Inferior parietal cortex (tissue), 1 donor: ENCODE measurements at regions not wholly inside any gene's neighbourhood (a gene's known extent, or its start where the extent isn't known, plus 50 kb on each side); places are given as distances from the start of the nearest gene placed in this dataset.

Experiments used
- DNase-seq: peaks from one replicate; pipeline ENCODE4 v3.0.0-alpha.2; 2016; ENCODE audit errors: extremely low spot score

GRCh38 chr3:64945171-64945729 lies 257.4 kb upstream of the ADAMTS9 start:
- DNase-seq = no peak

GRCh38 chr3:64943866-64944265 lies 256.1 kb upstream of the ADAMTS9 start:
- no peak for DNase-seq

- no peak for DNase-seq
Measured at GRCh38 chr3:64940596-64941348, 253.0 kb upstream of the ADAMTS9 start.

GRCh38 chr3:64939747-64940450 lies 252.1 kb upstream of the ADAMTS9 start:
- DNase-seq = no peak

- DNase-seq = no peak
Measured at GRCh38 chr3:64939309-64939708, 251.5 kb upstream of the ADAMTS9 start.

- no peak for DNase-seq
Measured at GRCh38 chr3:64936556-64936955, 248.8 kb upstream of the ADAMTS9 start.

- no peak for DNase-seq
Measured at GRCh38 chr3:64935971-64936370, 248.2 kb upstream of the ADAMTS9 start.

- no peak for DNase-seq
Measured at GRCh38 chr3:64932666-64933342, 245.0 kb upstream of the ADAMTS9 start.

GRCh38 chr3:64932016-64932518 lies 244.3 kb upstream of the ADAMTS9 start:
- DNase-seq = no peak

GRCh38 chr3:64930891-64931290 lies 243.1 kb upstream of the ADAMTS9 start:
- no peak for DNase-seq

GRCh38 chr3:64928683-64929082 lies 240.9 kb upstream of the ADAMTS9 start:
- no peak for DNase-seq

GRCh38 chr3:64927689-64928088 lies 239.9 kb upstream of the ADAMTS9 start:
- no peak for DNase-seq

GRCh38 chr3:64925575-64925974 lies 237.8 kb upstream of the ADAMTS9 start:
- no peak for DNase-seq

- no peak for DNase-seq
Measured at GRCh38 chr3:64924961-64925360, 237.2 kb upstream of the ADAMTS9 start.

GRCh38 chr3:64922213-64922612 lies 234.4 kb upstream of the ADAMTS9 start:
- no peak for DNase-seq

GRCh38 chr3:64921281-64922065 lies 233.7 kb upstream of the ADAMTS9 start:
- DNase-seq = no peak

- DNase-seq = no peak
Measured at GRCh38 chr3:64919934-64920333, 232.1 kb upstream of the ADAMTS9 start.

- DNase-seq = no peak
Measured at GRCh38 chr3:64918989-64919388, 231.2 kb upstream of the ADAMTS9 start.

- no peak for DNase-seq
Measured at GRCh38 chr3:64917914-64918453, 230.2 kb upstream of the ADAMTS9 start.

- no peak for DNase-seq
Measured at GRCh38 chr3:64916937-64917336, 229.1 kb upstream of the ADAMTS9 start.

- no peak for DNase-seq
Measured at GRCh38 chr3:64916192-64916798, 228.5 kb upstream of the ADAMTS9 start.
